GM21619 (cell line): ENCODE measurements at regions not wholly inside any gene's neighbourhood (a gene's known extent, or its start where the extent isn't known, plus 50 kb on each side); places are given as distances from the start of the nearest gene placed in this dataset.
A peak's percentile ranks its signal among the peaks of the same experiment; 100 is the strongest.

ENCODE experiments used
- ATAC-seq: cut with Tn5 transposase; IDR thresholded peaks from one replicate; pipeline ENCODE4 v1.9.1; 2021; ENCODE audit not compliant: unreplicated experiment

GRCh38 chr5:159833846-159834245 is 82.4 kb upstream of the ADRA1B start:
- no peak for ATAC-seq

- no peak for ATAC-seq
Observed at GRCh38 chr5:159835548-159835947, 80.7 kb upstream of the ADRA1B start.

GRCh38 chr5:159836691-159837090 is 79.6 kb upstream of the ADRA1B start:
- no peak for ATAC-seq

GRCh38 chr5:159837860-159838259 is 78.4 kb upstream of the ADRA1B start:
- ATAC-seq = no peak

- no peak for ATAC-seq
Observed at GRCh38 chr5:159838551-159839222, 77.6 kb upstream of the ADRA1B start.

GRCh38 chr5:159844267-159845121 is 71.8 kb upstream of the ADRA1B start:
- ATAC-seq = no peak

GRCh38 chr5:159849437-159850083 is 66.7 kb upstream of the ADRA1B start:
- no peak for ATAC-seq

- ATAC-seq = no peak
Observed at GRCh38 chr5:159850160-159850559, 66.1 kb upstream of the ADRA1B start.

- ATAC-seq = no peak
Observed at GRCh38 chr5:159851053-159851452, 65.2 kb upstream of the ADRA1B start.

- ATAC-seq = no peak
Observed at GRCh38 chr5:159854916-159855315, 61.4 kb upstream of the ADRA1B start.

GRCh38 chr5:159855476-159856191 is 60.6 kb upstream of the ADRA1B start:
- ATAC-seq = no peak

- ATAC-seq = no peak
Observed at GRCh38 chr5:159858871-159859270, 57.4 kb upstream of the ADRA1B start.

- no peak for ATAC-seq
Observed at GRCh38 chr5:159861086-159861485, 55.2 kb upstream of the ADRA1B start.

- ATAC-seq = peak; percentile 85
Observed at GRCh38 chr5:159864885-159865691, 51.2 kb upstream of the ADRA1B start.

GRCh38 chr5:159866093-159866492 is 50.2 kb upstream of the ADRA1B start:
- ATAC-seq = no peak
